ENCODE measurements at regions not wholly inside any gene's neighbourhood (a gene's known extent, or its start where the extent isn't known, plus 50 kb on each side); places are given as distances from the start of the nearest gene placed in this dataset.
A peak's percentile ranks its signal among the peaks of the same experiment; 100 is the strongest.

GRCh38 chr20:9981829-9982228, 53.0 kb upstream of the ANKEF1 start:
- TF ChIP-seq EGR1 (IDR thresholded peaks at IDR 0.05), result no peak
- TF ChIP-seq FOXM1 (IDR thresholded peaks at IDR 0.05; ENCODE audit: borderline replicate concordance, low read depth), result no peak
- TF ChIP-seq CEBPB (IDR thresholded peaks at IDR 0.05), result no peak
- TF ChIP-seq TEAD4 (IDR thresholded peaks at IDR 0.05), result no peak
- no peak for TF ChIP-seq YY1 (IDR thresholded peaks at IDR 0.05; ENCODE audit: low read depth)
- TF ChIP-seq USF1 (IDR thresholded peaks at IDR 0.05), result no peak
- no peak for TF ChIP-seq ZBTB7A (IDR thresholded peaks at IDR 0.05; ENCODE audit: low read depth)
- no peak for TF ChIP-seq CREB1 (IDR thresholded peaks at IDR 0.05; ENCODE audit: low read depth)
- TF ChIP-seq TAF1 (IDR thresholded peaks at IDR 0.05; ENCODE audit: low read depth), result no peak
- TF ChIP-seq, protein P1, sequence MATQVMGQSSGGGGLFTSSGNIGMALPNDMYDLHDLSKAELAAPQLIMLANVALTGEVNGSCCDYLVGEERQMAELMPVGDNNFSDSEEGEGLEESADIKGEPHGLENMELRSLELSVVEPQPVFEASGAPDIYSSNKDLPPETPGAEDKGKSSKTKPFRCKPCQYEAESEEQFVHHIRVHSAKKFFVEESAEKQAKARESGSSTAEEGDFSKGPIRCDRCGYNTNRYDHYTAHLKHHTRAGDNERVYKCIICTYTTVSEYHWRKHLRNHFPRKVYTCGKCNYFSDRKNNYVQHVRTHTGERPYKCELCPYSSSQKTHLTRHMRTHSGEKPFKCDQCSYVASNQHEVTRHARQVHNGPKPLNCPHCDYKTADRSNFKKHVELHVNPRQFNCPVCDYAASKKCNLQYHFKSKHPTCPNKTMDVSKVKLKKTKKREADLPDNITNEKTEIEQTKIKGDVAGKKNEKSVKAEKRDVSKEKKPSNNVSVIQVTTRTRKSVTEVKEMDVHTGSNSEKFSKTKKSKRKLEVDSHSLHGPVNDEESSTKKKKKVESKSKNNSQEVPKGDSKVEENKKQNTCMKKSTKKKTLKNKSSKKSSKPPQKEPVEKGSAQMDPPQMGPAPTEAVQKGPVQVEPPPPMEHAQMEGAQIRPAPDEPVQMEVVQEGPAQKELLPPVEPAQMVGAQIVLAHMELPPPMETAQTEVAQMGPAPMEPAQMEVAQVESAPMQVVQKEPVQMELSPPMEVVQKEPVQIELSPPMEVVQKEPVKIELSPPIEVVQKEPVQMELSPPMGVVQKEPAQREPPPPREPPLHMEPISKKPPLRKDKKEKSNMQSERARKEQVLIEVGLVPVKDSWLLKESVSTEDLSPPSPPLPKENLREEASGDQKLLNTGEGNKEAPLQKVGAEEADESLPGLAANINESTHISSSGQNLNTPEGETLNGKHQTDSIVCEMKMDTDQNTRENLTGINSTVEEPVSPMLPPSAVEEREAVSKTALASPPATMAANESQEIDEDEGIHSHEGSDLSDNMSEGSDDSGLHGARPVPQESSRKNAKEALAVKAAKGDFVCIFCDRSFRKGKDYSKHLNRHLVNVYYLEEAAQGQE (IDR thresholded peaks at IDR 0.05; ENCODE audit: low read depth), result no peak
- no peak for TF ChIP-seq EP300 (IDR thresholded peaks at IDR 0.05; ENCODE audit: borderline replicate concordance)
- no peak for TF ChIP-seq MAX (IDR thresholded peaks at IDR 0.05)
- TF ChIP-seq TCF12 (IDR thresholded peaks at IDR 0.05; ENCODE audit: low read depth), result no peak

DNA sequence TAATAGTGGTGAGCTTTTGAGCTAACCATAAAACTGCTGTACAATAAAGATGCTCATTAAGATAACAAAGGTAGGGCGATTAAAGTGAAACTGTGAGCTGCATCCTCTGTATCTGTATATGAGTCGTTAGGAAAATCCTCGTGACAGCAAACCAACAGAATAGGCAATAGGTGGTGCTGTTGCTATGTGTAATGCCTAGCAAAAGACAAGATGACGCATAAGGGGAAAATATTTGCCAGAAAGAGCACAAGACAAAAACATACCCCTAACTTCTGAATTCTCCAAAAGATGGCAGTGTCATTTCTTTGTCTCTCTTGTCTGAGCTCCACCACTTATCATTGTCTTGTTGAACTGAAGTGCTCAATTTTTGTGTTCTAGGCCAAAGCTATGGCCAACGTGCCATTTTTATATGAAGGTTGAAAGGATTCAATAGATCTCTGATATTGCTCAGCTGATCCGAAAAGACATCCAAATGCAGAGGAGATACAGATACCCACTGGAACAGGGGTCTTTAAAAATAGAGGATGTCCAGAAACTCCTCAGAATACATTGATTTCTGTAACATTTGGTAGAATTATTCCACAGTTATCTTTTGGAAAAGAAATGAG, 56.3 kb upstream of the ANKEF1 start:
- TF ChIP-seq RAD21 (IDR thresholded peaks at IDR 0.05; ENCODE audit: low read depth), result peak; percentile 92
- TF ChIP-seq TEAD4 (IDR thresholded peaks at IDR 0.05), result no peak

DNA sequence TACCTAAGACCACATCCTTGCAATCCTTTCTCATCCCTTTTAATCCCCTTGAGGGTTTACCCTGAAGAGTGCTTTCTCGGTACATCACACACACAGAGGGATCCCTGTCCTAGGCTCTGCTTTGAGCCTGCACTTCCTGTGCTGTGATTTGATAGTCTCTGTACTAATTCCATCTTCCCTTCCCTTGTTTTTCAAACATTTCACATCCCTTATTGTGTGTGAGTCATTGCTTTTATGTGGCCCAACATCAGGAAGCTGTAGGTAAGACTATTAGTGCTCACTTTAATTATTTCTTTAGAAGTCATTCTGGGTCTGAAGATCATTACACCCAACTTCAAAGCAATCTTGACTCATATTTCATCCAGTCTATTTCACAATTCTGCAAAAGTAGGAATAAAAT, 57.2 kb upstream of the ANKEF1 start:
- TF ChIP-seq RAD21 (IDR thresholded peaks at IDR 0.05; ENCODE audit: low read depth), result no peak
- TF ChIP-seq YY1 (IDR thresholded peaks at IDR 0.05; ENCODE audit: low read depth), result no peak

- TF ChIP-seq, protein P1 (IDR thresholded peaks at IDR 0.05; ENCODE audit: low read depth), result no peak
- no peak for TF ChIP-seq RAD21 (IDR thresholded peaks at IDR 0.05; ENCODE audit: low read depth)
- TF ChIP-seq USF1 (IDR thresholded peaks at IDR 0.05), result no peak
These were observed 60.5 kb upstream of the ANKEF1 start for GRCh38 chr20:9974324-9974723.

- TF ChIP-seq YY1 (IDR thresholded peaks at IDR 0.05; ENCODE audit: low read depth) (no peak), TEAD4 (IDR thresholded peaks at IDR 0.05) (no peak)
These were observed 63.0 kb upstream of the ANKEF1 start for GRCh38 chr20:9971746-9972145.

DNA sequence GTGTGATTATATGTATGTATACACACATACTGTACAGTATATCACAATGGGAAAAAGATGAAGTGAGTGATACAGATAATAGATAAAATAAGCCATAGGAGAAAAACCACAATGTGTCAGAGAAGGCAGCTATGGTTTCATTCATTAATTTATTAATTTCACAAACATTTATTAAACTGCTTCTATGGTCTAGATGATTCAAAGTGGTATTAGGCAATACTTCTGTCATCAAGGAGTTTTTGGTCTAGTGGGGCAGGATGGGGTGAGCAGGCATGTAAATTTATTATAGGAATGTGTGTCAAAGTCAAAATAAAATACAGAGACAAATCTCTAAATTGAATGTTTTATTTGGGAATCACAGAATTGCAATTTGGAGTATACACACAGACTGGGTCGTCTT, 65.2 kb upstream of the ANKEF1 start:
- TF ChIP-seq TEAD4 (IDR thresholded peaks at IDR 0.05) (no peak), TAF1 (IDR thresholded peaks at IDR 0.05; ENCODE audit: low read depth) (no peak), EP300 (IDR thresholded peaks at IDR 0.05; ENCODE audit: borderline replicate concordance) (no peak), CREB1 (IDR thresholded peaks at IDR 0.05; ENCODE audit: low read depth) (no peak), EGR1 (IDR thresholded peaks at IDR 0.05) (no peak), FOXM1 (IDR thresholded peaks at IDR 0.05; ENCODE audit: borderline replicate concordance, low read depth) (no peak), TCF12 (IDR thresholded peaks at IDR 0.05; ENCODE audit: low read depth) (no peak), MAX (IDR thresholded peaks at IDR 0.05) (no peak), RAD21 (IDR thresholded peaks at IDR 0.05; ENCODE audit: low read depth) (no peak)
- TF ChIP-seq, protein P1 (IDR thresholded peaks at IDR 0.05; ENCODE audit: low read depth), result no peak

Data from Ishikawa (cell line).